GM20000 (cell line): ENCODE measurements at regions not wholly inside any gene's neighbourhood (a gene's known extent, or its start where the extent isn't known, plus 50 kb on each side); places are given as distances from the start of the nearest gene placed in this dataset.
A peak's percentile ranks its signal among the peaks of the same experiment; 100 is the strongest.

Source experiments
- DNase-seq: peaks from one replicate; pipeline ENCODE4 v3.0.0; 2012; ENCODE audit warnings: low spot score
- TF ChIP-seq, protein P1 (sequence below): IDR thresholded peaks from 2 replicates; pipeline ENCODE4 v1.5.1; 2012; ENCODE audit warnings: mild to moderate bottlenecking, control low read depth; ENCODE audit errors: extremely low read depth, missing control alignments

DNA sequence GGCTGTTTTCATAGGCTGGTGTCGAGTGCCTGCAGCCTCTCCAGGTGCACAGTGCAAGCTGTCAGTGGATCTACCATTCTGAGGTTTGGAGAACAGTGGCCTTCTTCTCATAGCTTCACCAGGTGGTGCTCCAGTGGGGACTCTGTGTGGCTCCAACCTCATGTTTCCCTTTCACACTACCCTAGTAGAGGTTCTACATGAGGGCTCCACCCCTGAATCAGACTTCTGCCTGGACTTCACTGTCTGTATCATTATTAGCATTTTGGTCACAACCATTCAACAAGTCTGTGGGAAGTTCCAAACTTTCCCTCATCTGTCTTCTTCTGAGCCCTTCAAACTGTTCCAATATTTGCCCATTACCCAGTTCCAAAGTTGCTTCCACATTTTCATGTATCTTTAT lies 1003.7 kb downstream of the MCTP2 start:
- TF ChIP-seq, protein P1, sequence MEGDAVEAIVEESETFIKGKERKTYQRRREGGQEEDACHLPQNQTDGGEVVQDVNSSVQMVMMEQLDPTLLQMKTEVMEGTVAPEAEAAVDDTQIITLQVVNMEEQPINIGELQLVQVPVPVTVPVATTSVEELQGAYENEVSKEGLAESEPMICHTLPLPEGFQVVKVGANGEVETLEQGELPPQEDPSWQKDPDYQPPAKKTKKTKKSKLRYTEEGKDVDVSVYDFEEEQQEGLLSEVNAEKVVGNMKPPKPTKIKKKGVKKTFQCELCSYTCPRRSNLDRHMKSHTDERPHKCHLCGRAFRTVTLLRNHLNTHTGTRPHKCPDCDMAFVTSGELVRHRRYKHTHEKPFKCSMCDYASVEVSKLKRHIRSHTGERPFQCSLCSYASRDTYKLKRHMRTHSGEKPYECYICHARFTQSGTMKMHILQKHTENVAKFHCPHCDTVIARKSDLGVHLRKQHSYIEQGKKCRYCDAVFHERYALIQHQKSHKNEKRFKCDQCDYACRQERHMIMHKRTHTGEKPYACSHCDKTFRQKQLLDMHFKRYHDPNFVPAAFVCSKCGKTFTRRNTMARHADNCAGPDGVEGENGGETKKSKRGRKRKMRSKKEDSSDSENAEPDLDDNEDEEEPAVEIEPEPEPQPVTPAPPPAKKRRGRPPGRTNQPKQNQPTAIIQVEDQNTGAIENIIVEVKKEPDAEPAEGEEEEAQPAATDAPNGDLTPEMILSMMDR = no peak
- no peak for DNase-seq

DNA sequence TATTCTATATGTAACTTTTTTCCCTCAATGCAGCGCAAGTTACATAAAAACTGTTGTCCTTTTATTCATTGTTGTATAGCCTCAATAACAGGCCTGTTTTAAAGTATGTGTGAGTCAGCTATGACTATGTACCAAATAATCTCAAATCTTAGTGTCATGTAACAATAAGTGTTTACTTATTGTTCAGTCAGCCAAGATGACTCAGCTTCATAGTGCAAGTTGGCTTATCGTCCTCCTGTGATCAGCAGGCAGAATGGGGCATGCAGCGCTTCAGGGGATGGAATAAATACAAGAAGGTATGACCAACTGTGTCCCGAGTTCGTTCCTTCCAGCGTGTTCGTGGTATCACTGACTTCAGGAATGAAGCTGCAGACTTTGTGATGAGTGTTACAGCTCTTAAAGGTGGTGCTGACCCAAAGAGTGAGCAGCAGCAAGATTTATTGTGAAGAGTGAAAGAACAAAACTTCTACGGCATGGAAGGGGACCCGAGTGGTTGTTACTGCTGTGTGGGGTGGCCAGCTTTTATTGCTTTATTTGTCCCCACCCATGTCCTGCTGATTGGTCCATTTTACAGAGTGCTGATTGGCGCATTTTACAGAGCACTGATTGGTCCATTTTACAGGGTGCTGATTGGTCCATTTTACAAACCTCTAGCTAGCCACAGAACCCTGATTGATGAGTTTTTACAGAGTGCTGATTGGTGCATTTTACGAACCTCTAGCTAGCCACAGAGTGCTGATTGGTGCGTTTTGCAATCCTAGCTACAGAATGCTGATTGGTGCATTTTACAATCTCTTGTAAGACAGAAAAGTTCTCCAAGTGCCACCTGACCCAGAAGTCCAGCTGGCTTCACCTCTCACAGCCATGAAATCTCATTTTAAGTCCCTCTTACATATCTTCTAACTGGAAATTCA lies 1016.0 kb downstream of the MCTP2 start:
- TF ChIP-seq, protein P1 = no peak
- no peak for DNase-seq

DNA sequence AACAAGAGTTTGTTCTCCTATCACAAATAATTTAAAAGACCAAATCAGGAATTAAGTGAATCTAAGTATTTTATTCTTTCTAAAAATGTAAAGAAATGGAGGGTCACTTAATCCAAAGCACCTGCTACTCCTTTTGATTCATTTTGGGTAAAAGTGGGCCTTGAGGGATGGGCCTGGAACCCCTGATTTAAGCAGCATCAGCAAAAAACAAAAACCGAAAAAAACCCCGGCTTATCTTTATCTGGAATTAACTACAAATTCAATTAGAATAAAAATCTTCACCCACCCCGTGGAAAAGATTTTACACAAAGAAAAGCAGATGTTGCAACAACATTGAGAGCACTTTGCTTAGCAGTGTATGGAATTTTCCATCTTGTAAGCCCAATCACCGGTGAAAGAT lies 1018.2 kb downstream of the MCTP2 start:
- TF ChIP-seq, protein P1 = no peak
- no peak for DNase-seq

DNA sequence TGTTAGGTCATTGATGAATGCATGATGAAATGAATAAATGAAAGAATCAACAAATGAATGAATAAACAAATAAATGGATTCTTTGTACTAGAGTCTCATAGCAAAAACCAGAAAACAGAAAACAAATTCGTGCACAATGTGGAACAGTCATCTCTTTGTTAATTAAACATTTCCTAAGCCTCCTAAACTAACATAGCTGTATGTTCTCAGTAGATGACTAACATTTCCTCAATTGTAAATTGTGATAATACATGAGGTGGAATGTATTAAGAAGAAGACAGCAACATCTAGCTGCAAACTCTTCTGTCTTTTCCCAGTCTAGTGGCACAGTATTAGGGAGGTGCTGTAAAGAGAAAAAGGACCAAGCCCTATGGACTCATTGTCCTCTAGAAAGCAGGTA lies 1021.0 kb downstream of the MCTP2 start:
- DNase-seq = no peak
- TF ChIP-seq, protein P1 = no peak

DNA sequence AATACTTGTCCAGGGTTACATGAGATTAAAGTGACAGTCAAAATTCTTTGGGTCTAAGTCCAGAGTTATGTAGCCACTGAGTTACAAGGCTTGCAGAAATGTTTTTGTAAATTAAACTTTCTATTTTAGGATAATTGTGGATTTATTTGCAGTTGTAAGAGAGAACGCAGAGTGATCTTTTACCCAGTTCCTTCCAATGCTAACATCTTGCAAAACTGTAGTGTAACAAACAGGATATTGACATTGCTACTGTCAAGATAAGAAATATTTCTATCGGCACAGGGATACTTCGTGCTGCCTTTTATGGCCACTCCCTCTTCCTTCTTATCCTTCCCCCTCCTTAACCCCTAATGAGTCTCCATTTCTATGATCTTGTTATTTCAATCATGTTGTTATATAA lies 1022.9 kb downstream of the MCTP2 start:
- TF ChIP-seq, protein P1 = no peak
- DNase-seq = no peak

DNA sequence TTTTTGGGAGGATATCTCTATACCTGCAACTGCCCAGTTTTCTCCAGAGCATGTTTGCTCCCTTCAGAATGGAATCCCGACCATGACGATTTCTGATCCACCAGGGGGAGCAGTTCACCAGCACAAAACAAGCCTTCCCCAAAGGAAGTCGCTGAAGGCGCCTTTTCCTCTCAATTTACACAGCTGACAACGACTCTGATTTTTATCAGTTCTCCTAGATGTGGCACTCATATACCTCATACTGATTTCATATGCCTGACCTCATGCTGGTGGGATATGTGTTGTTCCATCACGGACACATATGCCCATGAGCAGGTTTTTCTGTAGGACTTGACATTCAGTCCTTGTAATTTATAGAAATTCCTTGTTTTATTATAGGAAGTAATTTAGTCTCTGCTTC lies 1028.2 kb downstream of the MCTP2 start:
- DNase-seq = peak; percentile 38
- TF ChIP-seq, protein P1 = peak; percentile 28

DNA sequence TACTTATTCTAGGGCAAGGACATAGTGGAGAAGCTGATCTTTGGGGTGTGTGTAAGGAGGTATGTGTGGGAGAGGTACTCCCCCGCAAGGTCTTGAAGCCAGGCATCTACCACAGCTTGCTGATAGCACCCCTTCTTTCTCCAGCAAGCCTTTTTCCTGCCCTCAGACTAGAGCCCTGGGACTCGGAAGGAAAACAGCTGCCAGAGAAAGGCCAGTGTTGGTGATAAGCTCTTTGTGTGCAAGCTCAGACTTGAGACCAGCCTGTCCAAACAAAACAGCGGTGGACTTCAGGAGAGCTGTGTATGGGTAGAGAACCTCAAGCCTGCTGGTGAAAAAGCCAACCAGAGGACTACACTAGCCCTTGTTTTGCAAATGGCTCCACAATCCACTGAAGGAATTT lies 1028.6 kb downstream of the MCTP2 start:
- TF ChIP-seq, protein P1 = no peak
- DNase-seq = no peak
